HG03442 (cell line): ENCODE measurements at regions not wholly inside any gene's neighbourhood (a gene's known extent, or its start where the extent isn't known, plus 50 kb on each side); places are given as distances from the start of the nearest gene placed in this dataset.

ENCODE experiments used
- ATAC-seq: cut with Tn5 transposase; IDR thresholded peaks from one replicate; pipeline ENCODE4 v1.9.1; 2021; ENCODE audit warnings: mild to moderate bottlenecking, moderate library complexity; ENCODE audit not compliant: unreplicated experiment

DNA sequence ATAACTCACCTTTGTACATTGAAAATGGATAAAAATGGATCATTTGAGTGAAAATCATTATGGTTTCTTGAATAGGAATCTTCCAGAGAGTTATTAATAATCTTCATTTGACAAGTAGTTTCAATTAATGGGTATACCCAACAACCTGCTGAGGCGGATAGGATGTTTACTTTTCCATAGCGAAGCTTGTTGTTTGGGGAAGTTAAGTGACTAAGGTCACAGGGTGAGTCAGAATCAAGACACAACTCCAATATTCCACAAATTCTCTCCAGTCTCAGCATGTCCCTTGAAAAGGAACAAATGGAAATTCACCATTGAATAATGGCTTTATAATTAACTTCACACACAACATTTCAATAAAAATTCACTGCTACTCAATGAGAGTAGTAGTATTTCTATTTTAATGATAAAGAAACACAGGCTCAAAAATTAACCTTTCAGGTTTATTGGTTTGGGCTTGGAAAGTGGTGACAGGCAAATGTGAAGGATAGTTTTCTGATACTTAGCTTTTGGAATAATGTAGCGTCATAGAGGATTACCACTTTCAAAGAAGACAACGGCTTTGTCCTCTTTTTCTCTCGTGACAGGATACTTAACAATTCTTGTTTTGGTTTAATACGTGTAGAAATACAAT is 211.3 kb downstream of the GPD2 start:
- ATAC-seq: no peak

DNA sequence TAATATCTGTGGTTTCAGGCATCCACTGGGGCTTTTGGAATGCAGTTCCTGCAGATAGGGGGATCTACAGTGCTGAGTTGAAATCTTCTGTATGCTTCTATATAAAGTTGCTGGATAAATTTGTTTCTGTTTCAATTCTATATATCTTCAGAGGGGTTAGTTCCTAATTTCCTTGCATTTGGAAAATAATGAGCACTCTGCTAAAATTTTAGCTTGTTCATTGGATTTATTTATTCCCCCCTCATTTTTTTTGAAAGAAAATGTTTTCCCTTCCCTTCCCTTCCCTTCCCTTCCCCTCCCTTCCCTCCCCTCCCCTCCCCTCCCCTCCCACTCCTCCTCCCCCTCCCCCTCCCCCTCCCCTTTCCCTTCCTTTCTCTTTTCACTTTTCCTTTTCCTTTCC is 212.3 kb downstream of the GPD2 start:
- ATAC-seq: no peak

DNA sequence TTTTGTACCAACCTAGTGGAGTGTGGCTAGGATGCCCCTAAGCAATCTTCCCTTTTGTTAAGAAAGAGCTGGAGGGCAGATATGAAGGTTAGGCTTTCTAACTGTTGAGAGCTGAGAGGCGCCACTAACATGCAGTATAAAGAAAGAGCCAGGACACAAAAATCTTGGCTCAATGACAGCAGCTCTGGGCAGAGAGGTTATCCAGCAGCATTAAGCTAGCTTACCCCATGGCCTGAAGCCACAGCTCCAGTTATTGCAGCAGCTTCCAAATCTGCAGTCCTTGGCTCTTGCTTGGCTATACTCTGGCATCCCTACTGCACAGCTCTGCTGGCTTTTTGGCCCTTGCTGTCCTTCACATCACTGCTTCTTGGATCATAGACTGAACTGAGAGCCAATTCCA is 213.4 kb downstream of the GPD2 start:
- no peak for ATAC-seq

DNA sequence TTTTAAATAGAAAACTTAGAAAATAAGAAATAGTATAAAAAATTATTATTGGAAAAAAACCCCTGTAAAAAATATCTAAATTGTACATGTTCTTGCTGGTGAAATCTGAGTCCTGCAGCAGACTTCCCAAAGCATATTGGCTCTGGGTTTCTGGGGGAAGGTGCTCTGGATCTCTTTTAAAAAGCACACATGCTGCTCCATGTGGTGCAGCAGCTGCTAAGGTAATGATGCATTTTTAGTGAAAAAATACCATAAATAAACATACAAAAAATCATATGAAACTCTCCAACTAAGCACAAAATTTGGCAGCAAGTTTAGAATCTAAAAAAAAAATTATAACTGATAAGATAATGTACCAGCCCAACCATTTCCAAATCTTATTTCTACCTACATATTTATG is 216.5 kb downstream of the GPD2 start:
- no peak for ATAC-seq

DNA sequence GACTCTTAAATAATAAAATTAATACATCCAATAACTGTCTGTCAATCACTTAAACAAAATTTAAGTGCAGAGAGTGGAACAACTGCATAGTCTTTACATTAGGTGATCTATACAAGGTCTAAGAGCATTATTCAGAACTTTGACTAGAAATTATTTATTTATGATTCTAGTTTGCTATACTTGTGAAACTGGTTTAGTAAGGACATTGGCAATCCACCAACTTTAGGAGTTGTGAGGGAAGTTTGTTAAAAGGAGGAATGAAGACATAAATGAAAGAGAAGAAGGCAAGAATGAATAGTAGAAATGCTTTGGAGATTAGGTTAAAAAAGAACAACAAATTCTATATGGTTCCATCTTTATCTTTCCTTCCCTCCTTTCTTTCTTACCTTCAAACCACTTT is 217.5 kb downstream of the GPD2 start:
- no peak for ATAC-seq

DNA sequence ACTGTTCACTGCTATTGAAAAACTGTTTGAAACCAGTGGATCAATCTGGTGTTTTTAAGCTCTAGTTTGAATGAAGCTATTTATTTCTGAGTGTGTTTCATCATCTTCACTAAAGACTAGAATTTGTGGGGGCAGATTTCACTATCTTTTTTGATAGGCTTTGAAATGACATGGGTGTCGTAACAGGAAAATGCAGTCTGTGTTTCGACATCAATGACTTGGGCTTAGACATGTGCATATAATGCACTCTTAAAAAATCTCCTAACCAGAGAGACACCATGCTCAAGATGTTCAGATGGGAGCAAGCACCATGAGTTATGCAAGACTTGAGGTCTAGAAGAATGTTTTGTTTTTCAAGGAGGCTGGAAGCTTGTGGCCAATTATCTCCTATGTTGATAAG is 221.6 kb downstream of the GPD2 start:
- ATAC-seq: no peak

DNA sequence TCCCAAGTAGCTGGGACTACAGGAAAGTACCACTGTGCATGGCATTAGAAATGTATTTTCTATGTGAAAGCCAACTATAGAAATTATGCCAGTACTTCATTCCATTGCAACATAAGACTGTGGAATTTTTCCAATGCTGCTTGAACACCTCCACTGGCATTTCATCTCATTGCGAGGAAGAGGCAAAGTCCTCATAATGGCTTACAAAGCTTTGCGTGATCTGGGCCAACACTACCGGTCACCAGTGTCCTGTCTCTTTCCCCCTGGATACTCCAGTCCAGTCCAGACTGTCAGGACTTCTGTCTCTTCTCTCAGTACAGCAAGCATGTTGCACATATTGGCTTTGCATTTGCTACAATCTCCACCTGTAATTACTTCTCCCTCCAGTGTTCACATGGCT is 223.5 kb downstream of the GPD2 start:
- no peak for ATAC-seq

DNA sequence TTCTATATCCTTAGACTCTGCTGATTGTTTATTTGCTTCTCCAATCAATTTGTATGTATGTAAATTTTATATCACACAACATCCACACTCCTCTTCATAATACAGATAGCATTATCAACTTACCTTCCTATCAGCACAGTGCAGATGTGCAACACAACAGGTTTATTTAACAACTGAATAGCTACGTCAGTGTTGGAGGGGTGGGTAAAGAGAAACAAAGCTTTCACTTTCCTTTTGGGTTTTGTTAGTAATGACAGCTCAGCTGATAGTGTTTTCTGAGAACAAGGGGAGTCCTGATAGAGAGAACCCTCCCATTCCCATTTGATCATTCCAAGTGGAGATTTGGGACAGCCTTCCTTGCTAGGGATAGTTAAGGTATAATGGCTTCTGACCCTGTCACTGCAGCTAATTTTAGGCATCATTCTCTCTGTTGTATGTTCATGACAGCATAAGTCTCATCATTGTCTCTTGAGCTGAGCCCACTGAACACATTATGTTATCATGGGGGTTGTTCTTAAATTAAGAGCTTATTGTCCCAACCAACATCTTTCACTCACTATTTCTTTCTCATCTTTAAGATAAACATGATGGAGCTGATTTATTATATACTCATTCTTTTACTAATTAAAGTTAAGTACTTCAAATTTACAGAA is 227.7 kb downstream of the GPD2 start:
- ATAC-seq: peak; percentile 79

DNA sequence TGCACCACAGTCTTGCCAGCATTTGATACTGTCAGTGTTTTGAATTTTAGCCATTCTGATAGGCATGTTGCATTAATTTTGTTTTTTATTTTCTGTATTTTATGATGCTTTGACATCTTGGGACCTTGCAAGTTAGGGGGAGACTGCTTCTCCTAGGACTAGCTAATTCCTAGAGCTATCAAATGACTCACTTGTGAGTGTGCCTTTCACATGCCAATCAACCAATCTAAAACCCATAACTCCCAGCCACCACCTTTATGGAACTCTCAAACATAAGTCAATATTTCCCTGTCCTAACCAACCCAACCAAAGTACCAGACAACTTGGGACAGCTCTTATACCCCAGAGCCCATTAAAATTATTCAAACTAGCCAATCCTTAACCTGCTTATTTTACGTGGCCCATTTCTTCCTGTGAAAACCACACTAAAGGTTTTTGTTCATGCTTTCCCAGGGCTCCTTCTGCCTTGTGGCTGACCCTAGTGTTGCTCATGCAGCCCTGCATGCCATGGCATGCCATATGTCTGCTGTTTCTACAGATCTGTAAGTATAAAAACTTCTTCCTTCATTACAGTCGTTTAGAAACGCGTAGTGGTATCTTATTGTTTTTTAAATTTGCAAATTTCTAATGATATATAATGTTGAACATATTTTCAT is 230.1 kb downstream of the GPD2 start:
- ATAC-seq: no peak

DNA sequence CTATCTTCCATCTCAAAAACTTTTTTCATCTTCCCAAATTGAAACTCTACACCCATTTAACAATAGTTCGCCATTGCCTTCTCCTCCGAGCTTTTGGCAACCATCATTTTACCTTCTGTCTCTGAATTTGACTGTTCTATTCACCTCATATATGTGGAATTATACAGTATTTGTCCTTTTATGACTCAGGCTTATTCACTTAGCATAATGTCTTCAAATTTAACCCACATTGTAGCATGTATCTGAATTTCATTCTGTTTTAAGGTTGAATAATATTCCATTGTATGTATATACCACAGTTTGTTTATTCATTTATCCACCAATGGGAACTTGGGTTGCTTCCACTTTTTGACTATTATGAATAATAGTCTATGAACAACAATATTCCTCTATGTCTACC is 233.9 kb downstream of the GPD2 start:
- ATAC-seq: no peak

DNA sequence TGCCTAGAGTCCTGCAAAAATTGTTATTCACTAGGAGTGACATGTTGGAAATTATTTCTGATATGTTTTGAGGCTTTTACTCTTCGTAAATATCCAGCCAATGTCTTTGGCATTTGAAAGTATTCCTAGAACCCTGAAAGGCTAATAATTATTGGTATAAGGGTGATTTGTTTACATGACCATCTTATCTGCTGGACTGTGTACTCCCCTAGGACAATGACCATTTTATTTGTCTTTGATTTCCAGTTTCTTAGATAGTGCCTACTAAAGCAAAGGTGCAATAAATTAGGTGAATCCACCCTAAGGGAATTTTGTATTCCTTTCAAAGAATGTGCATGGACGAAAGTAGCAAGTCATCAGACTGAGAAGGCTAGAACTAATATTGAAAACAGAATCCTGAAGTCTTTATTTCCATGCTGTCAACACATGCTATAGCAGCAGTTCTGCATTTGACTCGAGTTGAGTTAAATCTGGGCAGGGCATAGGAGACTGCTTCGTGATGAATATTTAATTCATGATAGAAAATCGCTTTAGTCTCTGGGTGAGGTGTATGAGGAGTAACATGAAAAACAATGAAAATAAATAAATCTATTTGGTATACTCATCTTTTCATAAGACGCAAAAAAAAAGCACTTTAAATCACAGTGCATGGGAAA is 235.7 kb downstream of the GPD2 start:
- ATAC-seq: no peak

DNA sequence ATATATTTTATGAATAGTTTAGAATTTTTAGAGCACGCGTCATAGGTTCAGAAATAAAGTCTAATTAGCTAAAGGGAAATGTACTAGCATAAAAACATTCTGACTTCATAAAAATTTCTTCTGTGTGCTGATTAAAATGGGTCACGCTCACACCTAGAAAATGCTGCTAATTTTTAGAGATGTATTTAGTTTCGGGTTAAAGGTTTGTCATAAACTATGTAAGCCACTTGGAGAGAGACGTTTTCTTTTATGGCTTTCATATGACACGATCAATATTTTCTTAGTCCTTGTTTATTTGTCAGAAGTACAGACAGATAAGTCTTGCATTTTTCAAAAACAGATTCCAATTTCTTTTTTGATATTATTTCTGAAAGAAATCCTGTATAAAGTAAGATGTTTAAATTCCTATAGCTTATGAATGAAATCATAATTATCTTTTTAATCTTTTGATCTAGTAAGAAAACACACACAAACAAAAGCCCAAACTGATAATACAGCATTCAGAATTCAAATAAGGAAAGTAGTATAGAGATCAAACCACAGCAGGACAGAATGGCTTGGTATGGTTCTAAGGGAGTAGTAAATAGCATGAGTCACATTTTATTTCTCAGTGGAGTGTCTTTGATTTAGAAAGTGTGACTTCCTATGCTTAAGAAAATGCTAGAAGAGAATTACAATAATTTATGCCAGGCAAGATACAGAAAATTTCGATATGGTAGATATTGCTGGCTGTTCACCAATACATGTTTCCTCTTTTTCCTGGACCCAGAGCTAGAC is 236.6 kb downstream of the GPD2 start:
- ATAC-seq: no peak

DNA sequence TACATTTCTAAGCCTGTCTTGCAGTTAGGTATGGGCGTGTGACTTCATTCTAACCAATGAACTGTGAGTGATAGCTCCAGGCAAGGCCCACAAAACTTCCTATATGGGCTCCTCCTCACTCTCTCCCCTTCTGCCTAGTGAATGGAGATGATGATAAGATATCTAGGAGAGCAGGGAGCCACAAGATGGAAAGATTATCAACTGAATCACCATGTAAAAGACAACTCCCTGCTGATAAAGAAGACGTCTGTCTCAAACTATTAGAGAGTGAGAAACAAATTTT is 237.1 kb downstream of the GPD2 start:
- no peak for ATAC-seq

DNA sequence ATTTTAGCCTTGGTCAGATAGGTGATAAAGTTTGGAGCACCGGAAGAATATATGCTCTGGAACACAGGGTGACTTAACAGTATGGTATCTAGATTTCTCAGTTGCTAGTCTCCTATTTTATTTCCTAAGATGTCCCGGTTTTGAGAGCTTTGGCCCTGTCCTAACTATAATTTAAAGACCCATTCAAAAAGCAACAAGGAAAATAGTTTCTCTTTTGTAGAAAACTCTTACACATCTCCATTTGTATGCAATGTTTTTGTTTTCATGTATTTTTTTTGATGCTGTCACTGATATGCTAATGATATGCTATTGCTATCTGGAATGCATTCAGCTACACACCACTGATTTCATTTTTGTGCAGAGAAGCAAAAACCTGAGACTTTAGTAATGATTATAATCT is 237.8 kb downstream of the GPD2 start:
- no peak for ATAC-seq

DNA sequence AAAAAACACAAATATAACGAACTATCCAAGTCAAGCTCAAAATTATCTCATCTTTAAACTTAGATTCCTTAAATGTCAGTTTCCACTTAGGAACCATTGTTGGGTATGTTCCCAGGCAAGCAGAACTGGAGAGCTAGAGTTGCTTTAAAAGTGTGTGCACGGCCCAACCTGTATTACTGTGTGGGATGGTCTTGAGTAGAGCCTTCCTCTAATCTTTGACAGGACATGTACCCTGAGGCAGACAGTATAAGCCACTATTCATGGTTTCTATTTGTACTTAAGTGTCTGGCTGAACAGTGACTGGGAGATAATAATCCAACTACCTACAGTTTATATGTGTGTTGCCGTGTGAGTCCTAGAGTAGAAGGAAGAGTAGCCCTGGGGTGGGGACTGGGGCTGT is 239.7 kb downstream of the GPD2 start:
- no peak for ATAC-seq

DNA sequence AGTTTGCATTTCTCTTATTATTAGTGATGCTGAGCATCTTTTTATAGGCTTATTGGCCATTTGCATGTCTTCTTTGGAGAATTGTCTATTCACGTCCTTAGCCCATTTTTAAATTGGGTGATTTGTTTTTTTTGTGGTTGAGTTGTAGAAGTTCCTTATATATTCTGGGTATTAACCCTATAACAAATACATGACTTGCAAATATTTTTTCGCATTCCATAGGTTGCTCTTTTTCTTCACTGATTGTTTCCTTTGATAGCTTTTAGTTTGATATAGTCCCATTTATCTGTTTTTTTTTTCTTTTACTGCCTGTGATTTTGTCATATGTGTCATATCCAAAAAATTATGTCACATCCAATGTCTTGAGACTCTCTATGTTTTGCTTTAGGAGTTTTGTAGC is 243.6 kb downstream of the GPD2 start:
- no peak for ATAC-seq

DNA sequence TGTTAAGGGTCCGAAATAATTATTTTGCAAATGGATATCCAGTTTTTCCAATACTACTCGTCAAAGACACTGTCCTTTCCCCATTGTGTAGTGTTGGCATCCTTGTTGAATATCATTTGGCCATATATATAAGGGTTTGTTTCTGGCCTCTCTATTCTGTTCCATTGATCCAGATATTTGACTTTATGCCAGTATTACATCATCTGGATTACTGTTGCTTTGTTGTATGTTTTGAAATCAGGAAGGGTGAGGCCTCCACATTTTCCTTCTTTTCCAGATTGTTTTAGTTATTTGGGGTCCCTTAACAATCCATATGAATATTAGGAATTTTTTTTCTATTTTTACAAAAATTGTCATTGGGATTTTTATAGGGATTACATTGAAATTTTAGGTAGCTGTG is 244.1 kb downstream of the GPD2 start:
- no peak for ATAC-seq

DNA sequence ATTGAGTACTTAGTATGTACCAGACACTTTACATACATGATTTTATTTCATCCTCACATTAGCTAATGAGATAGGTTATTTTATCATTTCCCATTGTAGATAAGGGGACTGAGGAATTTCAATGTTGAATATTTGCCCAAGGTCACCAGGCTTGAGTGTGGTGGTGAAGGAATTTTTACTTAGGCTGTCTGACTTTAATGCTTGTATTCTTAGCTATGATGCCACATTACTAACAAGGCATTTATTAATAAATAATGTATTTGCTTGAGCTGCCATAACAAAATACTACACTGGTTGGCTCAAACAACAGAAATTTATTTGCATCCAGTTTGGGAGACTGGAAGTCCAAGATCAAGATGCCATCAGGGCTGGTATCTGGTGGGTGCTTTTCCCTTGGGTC is 250.9 kb downstream of the GPD2 start:
- ATAC-seq: no peak

DNA sequence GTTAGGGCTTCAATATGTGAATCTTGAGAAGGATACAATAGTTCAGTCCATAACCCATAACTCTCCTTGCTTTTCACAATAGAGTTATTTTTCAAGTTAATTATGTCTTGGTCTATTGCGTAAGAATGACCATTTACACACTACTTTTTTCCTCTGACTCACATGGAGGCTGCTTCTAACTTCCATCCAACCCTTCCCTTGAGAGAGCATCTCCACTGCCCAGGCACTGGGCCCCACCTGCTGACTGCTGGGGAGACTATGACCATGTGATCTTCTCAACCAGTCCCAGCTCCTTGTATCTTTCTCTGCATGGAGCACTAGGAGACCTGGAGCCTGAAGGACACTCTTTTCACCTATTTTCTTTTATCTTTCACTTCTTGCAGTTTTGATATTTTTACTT is 251.5 kb downstream of the GPD2 start:
- ATAC-seq: no peak

DNA sequence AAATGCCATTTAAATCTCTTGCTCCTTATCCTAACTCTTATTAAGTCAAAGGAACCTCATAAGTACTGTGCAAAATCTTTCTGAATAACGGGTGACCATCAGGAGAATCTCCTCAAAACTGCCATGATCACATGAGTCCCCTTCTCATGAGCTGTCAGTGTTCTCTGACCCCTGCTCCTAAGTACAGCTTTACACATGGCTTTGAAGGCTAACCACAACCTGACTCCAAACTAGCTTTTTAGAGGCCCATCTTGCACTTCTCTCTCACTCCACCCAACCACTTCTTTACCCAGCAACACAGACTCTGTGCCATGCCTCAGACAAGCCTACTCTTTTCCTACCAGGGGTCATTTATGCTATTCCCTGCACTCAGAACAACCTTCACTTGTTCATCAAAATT is 253.8 kb downstream of the GPD2 start:
- ATAC-seq: no peak

DNA sequence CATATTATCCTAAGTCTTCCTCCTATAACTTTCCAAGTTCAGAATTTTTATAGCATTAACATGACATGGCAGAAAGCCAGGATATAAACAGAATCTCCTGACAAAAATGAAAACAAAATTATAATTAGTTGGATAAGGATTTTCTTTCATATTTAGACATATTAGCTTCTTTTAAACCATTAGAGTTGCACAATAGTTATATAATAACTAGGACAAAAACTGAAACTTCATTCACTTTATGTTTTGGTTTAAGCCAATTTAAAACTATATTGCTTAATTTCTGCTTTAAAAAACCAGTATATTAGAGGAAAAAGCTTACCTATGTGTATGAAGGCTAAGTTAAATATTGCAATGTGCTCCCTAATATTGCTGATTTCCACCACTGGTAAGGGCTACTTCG is 254.8 kb downstream of the GPD2 start:
- no peak for ATAC-seq

DNA sequence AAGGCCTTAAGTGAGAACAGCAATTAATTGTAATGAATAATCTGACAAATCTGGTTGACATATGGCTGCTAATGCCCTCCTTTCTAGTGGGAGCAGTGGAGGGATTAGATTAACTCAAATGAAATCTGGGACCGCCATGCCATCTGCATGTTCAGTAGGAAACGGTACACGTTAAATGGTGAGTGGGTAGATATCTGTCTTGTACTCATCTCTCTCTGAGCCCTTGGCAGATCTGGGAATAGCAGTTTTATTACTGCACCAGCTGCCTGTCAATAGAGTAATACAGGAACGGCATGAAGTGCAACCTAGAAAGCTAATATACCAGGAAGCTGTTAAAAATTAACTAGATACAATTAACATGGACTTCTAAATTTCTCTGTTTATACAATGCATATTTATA is 258.8 kb downstream of the GPD2 start:
- no peak for ATAC-seq
